GM23338 (cell line): ENCODE measurements at regions not wholly inside any gene's neighbourhood (a gene's known extent, or its start where the extent isn't known, plus 50 kb on each side); places are given as distances from the start of the nearest gene placed in this dataset.

Experiments
- ATAC-seq: fragments of 200-7000 bp; cut with Tn5 transposase; 3 replicates; pipeline ENCODE4 v1.9.1; 2020
- DNase-seq: peaks from one replicate; pipeline ENCODE4 v3.0.0-alpha.2; 2015; ENCODE audit warnings: low spot score
- H2AFZ ChIP-seq: fragments of 200-600 bp; sonication (generic); 2 replicates; pipeline ENCODE4 v1.8.0; 2016; ENCODE audit warnings: antibody characterized with exemption, mild to moderate bottlenecking, moderate library complexity
- H3F3A ChIP-seq: fragments of 200-600 bp; sonication (generic); replicated peaks from 2 replicates; pipeline ENCODE4 v1.8.0; 2017; ENCODE audit warnings: antibody characterized with exemption, mixed run types, low read depth
- H3K27ac ChIP-seq: fragments of 200-600 bp; sonication (generic); 2 replicates; pipeline ENCODE4 v1.6.1; 2016; ENCODE audit warnings: low read depth
- H3K27me3 ChIP-seq: fragments of 200-600 bp; sonication (generic); 2 replicates; pipeline ENCODE4 v1.8.0; 2016; ENCODE audit warnings: mild to moderate bottlenecking, mixed run types, moderate library complexity; ENCODE audit not compliant: insufficient read depth
- H3K36me3 ChIP-seq: fragments of 200-600 bp; sonication (generic); 2 replicates; pipeline ENCODE4 v1.8.0; 2016; ENCODE audit warnings: mild to moderate bottlenecking; ENCODE audit not compliant: insufficient read depth
- H3K4me1 ChIP-seq: fragments of 200-600 bp; sonication (generic); 2 replicates; pipeline ENCODE4 v1.8.0; 2016; ENCODE audit warnings: mild to moderate bottlenecking, moderate library complexity; ENCODE audit not compliant: insufficient read depth
- H3K4me2 ChIP-seq: fragments of 200-600 bp; sonication (generic); 2 replicates; pipeline ENCODE4 v1.7.1; 2017; ENCODE audit warnings: mixed run types
- H3K4me3 ChIP-seq: fragments of 200-600 bp; sonication (generic); 2 replicates; pipeline ENCODE4 v1.6.1; 2016; ENCODE audit warnings: mixed run types
- H3K79me2 ChIP-seq: fragments of 200-600 bp; sonication (generic); replicated peaks from 2 replicates; pipeline ENCODE4 v1.8.0; 2017; ENCODE audit warnings: mild to moderate bottlenecking; ENCODE audit not compliant: insufficient read depth
- H3K9me2 ChIP-seq: fragments of 200-600 bp; sonication (generic); 2 replicates; pipeline ENCODE4 v1.8.0; 2017; ENCODE audit not compliant: insufficient read depth
- H4K20me1 ChIP-seq: fragments of 200-600 bp; sonication (generic); replicated peaks from 2 replicates; pipeline ENCODE4 v1.8.0; 2017; ENCODE audit warnings: mild to moderate bottlenecking; ENCODE audit not compliant: insufficient read depth
- H3K27ac Mint-ChIP-seq: 2 replicates; pipeline ENCODE4 v1.8.0; 2020; ENCODE audit warnings: inconsistent platforms, mild to moderate bottlenecking, moderate library complexity, mixed read lengths
- H3K27me3 Mint-ChIP-seq: 3 replicates; pipeline ENCODE4 v1.8.0; 2022; ENCODE audit warnings: low read depth, mild to moderate bottlenecking, moderate library complexity, mixed read lengths, inconsistent platforms; ENCODE audit not compliant: insufficient read depth, poor library complexity
- H3K36me3 Mint-ChIP-seq: 3 replicates; pipeline ENCODE4 v1.8.0; 2021; ENCODE audit warnings: low read depth, mild to moderate bottlenecking, inconsistent platforms, moderate library complexity, mixed read lengths
- H3K4me1 Mint-ChIP-seq: 3 replicates; pipeline ENCODE4 v1.8.0; 2020; ENCODE audit warnings: mild to moderate bottlenecking, inconsistent platforms, mixed read lengths
- H3K4me3 Mint-ChIP-seq: 3 replicates; pipeline ENCODE4 v1.8.0; 2021; ENCODE audit warnings: moderate library complexity, mild to moderate bottlenecking, inconsistent platforms, mixed read lengths
- H3K9me3 Mint-ChIP-seq: 3 replicates; pipeline ENCODE4 v1.8.0; 2020; ENCODE audit warnings: moderate library complexity, mild to moderate bottlenecking, inconsistent platforms, mixed read lengths
- CREB1 ChIP-seq: fragments of 250-450 bp; sonication (Bioruptor Pico); IDR thresholded peaks from 2 replicates; pipeline ENCODE4 v1.5.0; 2020; ENCODE audit warnings: low read depth, mild to moderate bottlenecking, moderate library complexity
- EZH2 ChIP-seq: fragments of 200-600 bp; sonication (generic); IDR thresholded peaks from one replicate; pipeline ENCODE4 v1.8.0; 2017; ENCODE audit warnings: antibody characterized with exemption, mild to moderate bottlenecking, low read depth; ENCODE audit not compliant: unreplicated experiment
- EZH2phosphoT487 ChIP-seq: fragments of 200-600 bp; sonication (generic); IDR thresholded peaks from one replicate; pipeline ENCODE4 v1.8.1; 2018; ENCODE audit warnings: antibody characterized with exemption; ENCODE audit not compliant: unreplicated experiment
- JUNB ChIP-seq: IDR thresholded peaks from one replicate; pipeline ENCODE4 v1.6.1; 2016; ENCODE audit warnings: antibody characterized with exemption; ENCODE audit not compliant: unreplicated experiment
- NANOG ChIP-seq: IDR thresholded peaks from 2 replicates; pipeline ENCODE4 v1.6.1; 2016; ENCODE audit warnings: antibody characterized with exemption, borderline replicate concordance
- POLR2AphosphoS5 ChIP-seq: IDR thresholded peaks from 2 replicates; pipeline ENCODE4 v1.6.1; 2016; ENCODE audit warnings: antibody characterized with exemption, low read depth
- STAT1 ChIP-seq: IDR thresholded peaks from one replicate; pipeline ENCODE4 v1.6.1; 2016; ENCODE audit warnings: antibody characterized with exemption; ENCODE audit not compliant: unreplicated experiment
- ZNF114 ChIP-seq: fragments of 250-450 bp; sonication (Bioruptor Pico); IDR thresholded peaks from 2 replicates; pipeline ENCODE4 v1.5.0; 2020; ENCODE audit warnings: mild to moderate bottlenecking, moderate library complexity
- ZNF331 ChIP-seq: fragments of 250-450 bp; sonication (Bioruptor Pico); IDR thresholded peaks from 2 replicates; pipeline ENCODE4 v1.5.0; 2020; ENCODE audit warnings: low read depth, mild to moderate bottlenecking, moderate library complexity
- TF ChIP-seq, protein P1 (sequence below), 2 experiments: fragments of 200-600 bp in 1 of 2; sonication (generic) in 1 of 2; conservative IDR thresholded peaks; 2 replicates each; pipeline versions ENCODE4 v1.5.1 to v1.6.1; 2016 to 2017; ENCODE audit warnings: antibody characterized with exemption in 2 of 2, low read depth in 2 of 2, mild to moderate bottlenecking in 2 of 2, moderate library complexity in 1 of 2
- TF ChIP-seq, protein P2 (sequence below): fragments of 250-450 bp; sonication (Bioruptor Pico); IDR thresholded peaks from 2 replicates; pipeline ENCODE4 v1.5.0; 2020; ENCODE audit warnings: mild to moderate bottlenecking, moderate library complexity
- TF ChIP-seq, protein P3 (sequence below): IDR thresholded peaks from 2 replicates; pipeline ENCODE4 v1.6.1; 2016; ENCODE audit warnings: antibody characterized with exemption

DNA sequence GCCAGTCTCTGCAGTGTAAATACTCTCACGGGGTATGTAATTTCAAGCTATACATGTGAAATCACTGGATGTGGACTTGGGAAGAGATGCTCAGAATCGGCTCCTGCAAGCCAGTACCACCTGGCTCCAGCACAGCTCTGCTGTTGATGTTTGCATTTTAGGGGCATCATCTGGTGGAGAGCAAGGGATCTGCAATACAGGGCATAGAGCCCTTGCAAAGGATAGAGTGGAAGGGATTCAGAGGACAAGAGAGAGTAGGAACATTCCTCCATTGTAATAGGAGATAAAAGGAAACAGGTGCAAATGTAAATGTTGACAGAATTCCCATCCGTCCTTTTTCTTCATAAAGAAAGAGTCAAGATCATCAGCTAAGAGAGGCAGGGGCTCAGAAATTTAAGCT is 184.1 kb downstream of the PMP22 start:
- no peaks in the 10 kb centered on the region for H3K36me3 Mint-ChIP-seq
- Histone ChIP-seq H3K9me2 (no peaks in the 10 kb centered on the region), H2AFZ (no peak overlapping the region), H3K4me2 (no peak overlapping the region), H3K79me2 (no peaks in the 10 kb centered on the region), H3F3A (no peaks in the 10 kb centered on the region), H4K20me1 (no peaks in the 10 kb centered on the region), H3K4me3 (no peak overlapping the region), H3K27me3 (no peaks in the 10 kb centered on the region), H3K4me1 (peaks cover 5% of the 10 kb centered on the region), H3K27ac (no peak overlapping the region), H3K36me3 (no peaks in the 10 kb centered on the region)
- H3K4me3 Mint-ChIP-seq = no peak overlapping the region
- TF ChIP-seq EZH2phosphoT487 = no peak
- TF ChIP-seq STAT1 = no peak
- no peak for TF ChIP-seq EZH2
- TF ChIP-seq, protein P1, sequence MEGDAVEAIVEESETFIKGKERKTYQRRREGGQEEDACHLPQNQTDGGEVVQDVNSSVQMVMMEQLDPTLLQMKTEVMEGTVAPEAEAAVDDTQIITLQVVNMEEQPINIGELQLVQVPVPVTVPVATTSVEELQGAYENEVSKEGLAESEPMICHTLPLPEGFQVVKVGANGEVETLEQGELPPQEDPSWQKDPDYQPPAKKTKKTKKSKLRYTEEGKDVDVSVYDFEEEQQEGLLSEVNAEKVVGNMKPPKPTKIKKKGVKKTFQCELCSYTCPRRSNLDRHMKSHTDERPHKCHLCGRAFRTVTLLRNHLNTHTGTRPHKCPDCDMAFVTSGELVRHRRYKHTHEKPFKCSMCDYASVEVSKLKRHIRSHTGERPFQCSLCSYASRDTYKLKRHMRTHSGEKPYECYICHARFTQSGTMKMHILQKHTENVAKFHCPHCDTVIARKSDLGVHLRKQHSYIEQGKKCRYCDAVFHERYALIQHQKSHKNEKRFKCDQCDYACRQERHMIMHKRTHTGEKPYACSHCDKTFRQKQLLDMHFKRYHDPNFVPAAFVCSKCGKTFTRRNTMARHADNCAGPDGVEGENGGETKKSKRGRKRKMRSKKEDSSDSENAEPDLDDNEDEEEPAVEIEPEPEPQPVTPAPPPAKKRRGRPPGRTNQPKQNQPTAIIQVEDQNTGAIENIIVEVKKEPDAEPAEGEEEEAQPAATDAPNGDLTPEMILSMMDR (conservative IDR thresholded peaks at IDR 0.05; ENCODE audit: low read depth in 2 of 2) = peak; percentile 10 to 24; a peak in 2 of 4 replicates
- DNase-seq (peak; percentile 36), ATAC-seq (peak; percentile 85)
- no peaks in the 10 kb centered on the region for H3K9me3 Mint-ChIP-seq
- peaks cover 3% of the 10 kb centered on the region for H3K27me3 Mint-ChIP-seq
- H3K27ac Mint-ChIP-seq = no peak overlapping the region
- H3K4me1 Mint-ChIP-seq = peaks cover 26% of the 10 kb centered on the region

DNA sequence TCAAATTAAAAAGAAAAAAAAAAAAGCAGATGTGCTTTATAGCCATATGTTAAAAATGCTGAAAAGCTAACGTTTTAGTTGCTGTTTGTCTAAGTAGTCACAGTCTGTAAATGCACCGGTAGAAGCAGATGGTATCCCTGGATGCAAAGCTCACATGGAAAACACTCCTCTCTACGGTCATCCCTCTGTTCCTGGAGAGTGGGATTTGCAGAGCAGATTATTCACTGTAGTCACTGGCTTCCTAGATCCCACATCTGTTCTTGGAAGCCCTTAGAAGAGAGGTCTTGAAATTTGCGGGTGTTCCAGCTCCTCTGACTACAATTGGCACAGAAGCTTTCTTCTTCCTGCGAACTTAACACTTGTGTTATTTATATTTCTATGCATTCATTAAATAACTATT is 186.6 kb downstream of the PMP22 start:
- Mint-ChIP-seq H3K27me3 (peaks cover 3% of the 10 kb centered on the region), H3K4me1 (peaks cover 22% of the 10 kb centered on the region), H3K9me3 (no peaks in the 10 kb centered on the region), H3K4me3 (no peak overlapping the region), H3K36me3 (no peaks in the 10 kb centered on the region), H3K27ac (no peak overlapping the region)
- Histone ChIP-seq H3F3A (no peaks in the 10 kb centered on the region), H3K36me3 (no peaks in the 10 kb centered on the region), H4K20me1 (no peaks in the 10 kb centered on the region), H3K9me2 (peaks cover 2% of the 10 kb centered on the region; the same call in 1 of the 2 replicates), H2AFZ (no peak overlapping the region), H3K4me3 (no peak overlapping the region), H3K27ac (no peak overlapping the region), H3K79me2 (no peaks in the 10 kb centered on the region), H3K4me1 (no peaks in the 10 kb centered on the region), H3K27me3 (no peaks in the 10 kb centered on the region), H3K4me2 (no peak overlapping the region)
- no peak for DNase-seq
- ATAC-seq = no peak
- TF ChIP-seq, protein P2, sequence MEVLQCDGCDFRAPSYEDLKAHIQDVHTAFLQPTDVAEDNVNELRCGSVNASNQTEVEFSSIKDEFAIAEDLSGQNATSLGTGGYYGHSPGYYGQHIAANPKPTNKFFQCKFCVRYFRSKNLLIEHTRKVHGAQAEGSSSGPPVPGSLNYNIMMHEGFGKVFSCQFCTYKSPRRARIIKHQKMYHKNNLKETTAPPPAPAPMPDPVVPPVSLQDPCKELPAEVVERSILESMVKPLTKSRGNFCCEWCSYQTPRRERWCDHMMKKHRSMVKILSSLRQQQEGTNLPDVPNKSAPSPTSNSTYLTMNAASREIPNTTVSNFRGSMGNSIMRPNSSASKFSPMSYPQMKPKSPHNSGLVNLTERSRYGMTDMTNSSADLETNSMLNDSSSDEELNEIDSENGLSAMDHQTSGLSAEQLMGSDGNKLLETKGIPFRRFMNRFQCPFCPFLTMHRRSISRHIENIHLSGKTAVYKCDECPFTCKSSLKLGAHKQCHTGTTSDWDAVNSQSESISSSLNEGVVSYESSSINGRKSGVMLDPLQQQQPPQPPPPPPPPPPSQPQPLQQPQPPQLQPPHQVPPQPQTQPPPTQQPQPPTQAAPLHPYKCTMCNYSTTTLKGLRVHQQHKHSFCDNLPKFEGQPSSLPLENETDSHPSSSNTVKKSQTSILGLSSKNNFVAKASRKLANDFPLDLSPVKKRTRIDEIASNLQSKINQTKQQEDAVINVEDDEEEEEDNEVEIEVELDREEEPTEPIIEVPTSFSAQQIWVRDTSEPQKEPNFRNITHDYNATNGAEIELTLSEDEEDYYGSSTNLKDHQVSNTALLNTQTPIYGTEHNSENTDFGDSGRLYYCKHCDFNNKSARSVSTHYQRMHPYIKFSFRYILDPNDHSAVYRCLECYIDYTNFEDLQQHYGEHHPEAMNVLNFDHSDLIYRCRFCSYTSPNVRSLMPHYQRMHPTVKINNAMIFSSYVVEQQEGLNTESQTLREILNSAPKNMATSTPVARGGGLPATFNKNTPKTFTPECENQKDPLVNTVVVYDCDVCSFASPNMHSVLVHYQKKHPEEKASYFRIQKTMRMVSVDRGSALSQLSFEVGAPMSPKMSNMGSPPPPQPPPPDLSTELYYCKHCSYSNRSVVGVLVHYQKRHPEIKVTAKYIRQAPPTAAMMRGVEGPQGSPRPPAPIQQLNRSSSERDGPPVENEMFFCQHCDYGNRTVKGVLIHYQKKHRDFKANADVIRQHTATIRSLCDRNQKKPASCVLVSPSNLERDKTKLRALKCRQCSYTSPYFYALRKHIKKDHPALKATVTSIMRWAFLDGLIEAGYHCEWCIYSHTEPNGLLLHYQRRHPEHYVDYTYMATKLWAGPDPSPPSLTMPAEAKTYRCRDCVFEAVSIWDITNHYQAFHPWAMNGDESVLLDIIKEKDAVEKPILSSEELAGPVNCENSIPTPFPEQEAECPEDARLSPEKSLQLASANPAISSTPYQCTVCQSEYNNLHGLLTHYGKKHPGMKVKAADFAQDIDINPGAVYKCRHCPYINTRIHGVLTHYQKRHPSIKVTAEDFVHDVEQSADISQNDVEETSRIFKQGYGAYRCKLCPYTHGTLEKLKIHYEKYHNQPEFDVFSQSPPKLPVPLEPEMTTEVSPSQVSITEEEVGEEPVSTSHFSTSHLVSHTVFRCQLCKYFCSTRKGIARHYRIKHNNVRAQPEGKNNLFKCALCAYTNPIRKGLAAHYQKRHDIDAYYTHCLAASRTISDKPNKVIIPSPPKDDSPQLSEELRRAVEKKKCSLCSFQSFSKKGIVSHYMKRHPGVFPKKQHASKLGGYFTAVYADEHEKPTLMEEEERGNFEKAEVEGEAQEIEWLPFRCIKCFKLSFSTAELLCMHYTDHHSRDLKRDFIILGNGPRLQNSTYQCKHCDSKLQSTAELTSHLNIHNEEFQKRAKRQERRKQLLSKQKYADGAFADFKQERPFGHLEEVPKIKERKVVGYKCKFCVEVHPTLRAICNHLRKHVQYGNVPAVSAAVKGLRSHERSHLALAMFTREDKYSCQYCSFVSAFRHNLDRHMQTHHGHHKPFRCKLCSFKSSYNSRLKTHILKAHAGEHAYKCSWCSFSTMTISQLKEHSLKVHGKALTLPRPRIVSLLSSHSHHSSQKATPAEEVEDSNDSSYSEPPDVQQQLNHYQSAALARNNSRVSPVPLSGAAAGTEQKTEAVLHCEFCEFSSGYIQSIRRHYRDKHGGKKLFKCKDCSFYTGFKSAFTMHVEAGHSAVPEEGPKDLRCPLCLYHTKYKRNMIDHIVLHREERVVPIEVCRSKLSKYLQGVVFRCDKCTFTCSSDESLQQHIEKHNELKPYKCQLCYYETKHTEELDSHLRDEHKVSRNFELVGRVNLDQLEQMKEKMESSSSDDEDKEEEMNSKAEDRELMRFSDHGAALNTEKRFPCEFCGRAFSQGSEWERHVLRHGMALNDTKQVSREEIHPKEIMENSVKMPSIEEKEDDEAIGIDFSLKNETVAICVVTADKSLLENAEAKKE = no peak
- TF ChIP-seq NANOG = no peak
- TF ChIP-seq ZNF331 = no peak
- TF ChIP-seq CREB1 (CRISPR knock-in tag) = no peak
- TF ChIP-seq, protein P3, sequence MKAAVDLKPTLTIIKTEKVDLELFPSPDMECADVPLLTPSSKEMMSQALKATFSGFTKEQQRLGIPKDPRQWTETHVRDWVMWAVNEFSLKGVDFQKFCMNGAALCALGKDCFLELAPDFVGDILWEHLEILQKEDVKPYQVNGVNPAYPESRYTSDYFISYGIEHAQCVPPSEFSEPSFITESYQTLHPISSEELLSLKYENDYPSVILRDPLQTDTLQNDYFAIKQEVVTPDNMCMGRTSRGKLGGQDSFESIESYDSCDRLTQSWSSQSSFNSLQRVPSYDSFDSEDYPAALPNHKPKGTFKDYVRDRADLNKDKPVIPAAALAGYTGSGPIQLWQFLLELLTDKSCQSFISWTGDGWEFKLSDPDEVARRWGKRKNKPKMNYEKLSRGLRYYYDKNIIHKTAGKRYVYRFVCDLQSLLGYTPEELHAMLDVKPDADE = no peak
- TF ChIP-seq EZH2 = no peak
- TF ChIP-seq EZH2phosphoT487 = no peak
- no peak for TF ChIP-seq JUNB
- TF ChIP-seq POLR2AphosphoS5 = no peak
- TF ChIP-seq STAT1 = no peak
- TF ChIP-seq ZNF114 (CRISPR knock-in tag) = no peak
